ENCODE measurements at regions not wholly inside any gene's neighbourhood (a gene's known extent, or its start where the extent isn't known, plus 50 kb on each side); places are given as distances from the start of the nearest gene placed in this dataset.

- TF ChIP-seq POLR2A (IDR thresholded peaks at IDR 0.05), result no peak
- TF ChIP-seq, protein P1, sequence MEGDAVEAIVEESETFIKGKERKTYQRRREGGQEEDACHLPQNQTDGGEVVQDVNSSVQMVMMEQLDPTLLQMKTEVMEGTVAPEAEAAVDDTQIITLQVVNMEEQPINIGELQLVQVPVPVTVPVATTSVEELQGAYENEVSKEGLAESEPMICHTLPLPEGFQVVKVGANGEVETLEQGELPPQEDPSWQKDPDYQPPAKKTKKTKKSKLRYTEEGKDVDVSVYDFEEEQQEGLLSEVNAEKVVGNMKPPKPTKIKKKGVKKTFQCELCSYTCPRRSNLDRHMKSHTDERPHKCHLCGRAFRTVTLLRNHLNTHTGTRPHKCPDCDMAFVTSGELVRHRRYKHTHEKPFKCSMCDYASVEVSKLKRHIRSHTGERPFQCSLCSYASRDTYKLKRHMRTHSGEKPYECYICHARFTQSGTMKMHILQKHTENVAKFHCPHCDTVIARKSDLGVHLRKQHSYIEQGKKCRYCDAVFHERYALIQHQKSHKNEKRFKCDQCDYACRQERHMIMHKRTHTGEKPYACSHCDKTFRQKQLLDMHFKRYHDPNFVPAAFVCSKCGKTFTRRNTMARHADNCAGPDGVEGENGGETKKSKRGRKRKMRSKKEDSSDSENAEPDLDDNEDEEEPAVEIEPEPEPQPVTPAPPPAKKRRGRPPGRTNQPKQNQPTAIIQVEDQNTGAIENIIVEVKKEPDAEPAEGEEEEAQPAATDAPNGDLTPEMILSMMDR (IDR thresholded peaks at IDR 0.05 in 4 of 5, conservative IDR thresholded peaks at IDR 0.05 in 1 of 5), result no peak
Measured at GRCh38 chr5:2101685-2102084, 219.0 kb upstream of the IRX4 start.
